ENCODE measurements at regions not wholly inside any gene's neighbourhood (a gene's known extent, or its start where the extent isn't known, plus 50 kb on each side); places are given as distances from the start of the nearest gene placed in this dataset.

DNA sequence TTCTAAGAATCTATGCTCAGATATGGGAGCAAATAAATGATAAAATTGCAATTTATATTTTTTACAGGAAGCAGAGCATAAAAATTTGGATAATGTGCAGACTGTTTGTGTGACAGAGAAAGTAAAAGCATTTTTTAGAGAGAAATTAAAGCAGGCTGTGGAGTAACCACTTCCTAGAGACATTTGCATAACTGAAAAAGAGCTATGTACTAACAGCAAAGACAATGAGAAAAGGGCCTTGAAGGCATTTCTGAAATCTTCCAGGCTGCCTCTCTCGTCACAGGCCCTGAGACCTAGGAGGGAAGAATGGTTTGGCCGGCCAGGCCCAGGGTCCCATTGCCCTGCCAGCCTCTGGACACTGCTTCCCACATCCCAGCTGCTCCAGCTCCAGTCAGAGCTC lies 247.2 kb downstream of the ALX1 start:
- TF ChIP-seq CTCF (conservative IDR thresholded peaks at IDR 0.05; ENCODE audit: low read length): no peak
- TF ChIP-seq EZH2phosphoT487 (IDR thresholded peaks at IDR 0.05; ENCODE audit: borderline replicate concordance, low read depth, low read length): no peak

Data from OCI-LY7 (cell line).